Activated gamma-delta T cell treated with anti-CD3 and anti-CD28 coated beads, Interleukin-2, amount 50 U/mL, for 16 hours (primary cell): ENCODE measurements at regions not wholly inside any gene's neighbourhood (a gene's known extent, or its start where the extent isn't known, plus 50 kb on each side); places are given as distances from the start of the nearest gene placed in this dataset.

ENCODE experiments used
- DNase-seq: peaks from one replicate; pipeline ENCODE4 v3.0.0-alpha.2; 2020; ENCODE audit warnings: low read depth

GRCh38 chr14:97210202-97210601 lies 413.0 kb downstream of the VRK1 start:
- DNase-seq: no peak

GRCh38 chr14:97212399-97212798 lies 415.2 kb downstream of the VRK1 start:
- DNase-seq: no peak

DNA sequence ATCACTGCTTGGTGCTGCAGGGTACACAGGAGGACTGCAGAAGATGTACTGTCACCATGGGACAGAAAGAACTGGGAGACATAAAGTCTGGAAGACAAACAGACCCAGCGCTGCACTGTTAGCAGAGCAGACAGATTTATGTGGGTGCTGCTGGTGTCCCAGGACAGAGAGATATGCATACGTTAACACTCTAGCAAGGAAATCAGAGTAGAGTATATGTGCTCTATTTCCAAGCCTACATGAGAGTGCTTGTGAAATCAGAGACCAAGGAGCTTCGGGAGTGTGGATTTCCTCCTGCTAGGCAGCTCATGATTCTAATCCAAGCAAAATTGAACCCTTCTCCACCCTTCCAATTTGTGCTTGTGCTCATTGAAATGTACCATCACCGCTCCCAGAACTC lies 416.5 kb downstream of the VRK1 start:
- no peak for DNase-seq

DNA sequence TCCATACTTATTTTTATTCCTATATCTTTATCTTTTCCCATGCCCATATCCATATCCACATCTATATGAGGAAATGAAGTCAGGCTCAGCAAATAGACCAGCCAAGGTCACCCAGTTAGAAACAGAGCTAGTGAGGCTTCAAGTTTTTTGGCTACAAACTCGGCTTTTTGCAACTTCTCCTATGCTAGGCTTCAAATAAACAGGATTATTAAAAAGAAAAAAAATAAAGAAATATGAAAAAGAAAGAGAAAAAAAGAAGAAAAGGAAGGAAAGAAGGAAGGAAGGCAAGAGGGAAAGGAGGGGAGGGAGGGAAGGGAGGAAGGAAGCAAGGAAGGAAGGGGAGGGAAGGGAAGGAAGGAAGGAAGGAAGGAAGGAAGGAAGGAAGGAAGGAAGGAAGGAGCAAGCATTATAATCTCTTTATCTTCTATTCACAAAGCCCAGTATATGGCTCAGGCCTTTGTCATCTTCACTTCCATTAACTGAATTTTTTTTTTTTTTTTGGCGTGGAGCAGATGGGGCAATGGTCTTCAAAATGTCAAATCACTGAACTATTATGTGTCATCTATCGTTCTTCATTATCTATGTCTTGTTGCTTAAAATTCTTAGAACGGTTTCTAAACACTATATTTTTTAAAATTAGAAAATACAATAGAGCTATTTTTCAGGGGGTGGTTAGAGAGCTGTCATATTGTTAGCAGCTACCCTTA lies 418.2 kb downstream of the VRK1 start:
- DNase-seq: no peak

GRCh38 chr14:97217111-97217885 lies 420.1 kb downstream of the VRK1 start:
- no peak for DNase-seq

DNA sequence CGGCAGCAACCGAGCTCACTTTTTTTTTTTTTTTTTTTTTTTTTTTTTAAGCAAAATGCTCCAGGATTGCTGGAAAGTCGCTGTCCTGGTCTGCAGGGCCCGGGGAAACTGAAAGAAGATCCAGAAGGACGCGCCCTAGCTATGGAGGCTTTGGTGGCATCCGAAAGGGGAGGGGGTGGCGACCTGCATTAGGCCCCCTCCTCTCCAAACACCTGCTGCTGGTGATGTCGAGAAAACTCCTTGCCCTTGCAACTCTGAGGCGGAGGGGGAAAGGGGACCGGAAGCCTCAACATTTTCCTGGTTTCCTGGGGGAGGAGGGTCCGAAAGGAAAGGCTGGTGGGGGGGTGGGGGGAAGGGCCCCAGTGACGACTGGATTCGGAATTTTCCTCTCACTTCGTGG lies 421.1 kb downstream of the VRK1 start:
- DNase-seq: no peak

- peak; percentile 2 for DNase-seq
Measured at GRCh38 chr14:97218691-97219430, 421.7 kb downstream of the VRK1 start.

DNA sequence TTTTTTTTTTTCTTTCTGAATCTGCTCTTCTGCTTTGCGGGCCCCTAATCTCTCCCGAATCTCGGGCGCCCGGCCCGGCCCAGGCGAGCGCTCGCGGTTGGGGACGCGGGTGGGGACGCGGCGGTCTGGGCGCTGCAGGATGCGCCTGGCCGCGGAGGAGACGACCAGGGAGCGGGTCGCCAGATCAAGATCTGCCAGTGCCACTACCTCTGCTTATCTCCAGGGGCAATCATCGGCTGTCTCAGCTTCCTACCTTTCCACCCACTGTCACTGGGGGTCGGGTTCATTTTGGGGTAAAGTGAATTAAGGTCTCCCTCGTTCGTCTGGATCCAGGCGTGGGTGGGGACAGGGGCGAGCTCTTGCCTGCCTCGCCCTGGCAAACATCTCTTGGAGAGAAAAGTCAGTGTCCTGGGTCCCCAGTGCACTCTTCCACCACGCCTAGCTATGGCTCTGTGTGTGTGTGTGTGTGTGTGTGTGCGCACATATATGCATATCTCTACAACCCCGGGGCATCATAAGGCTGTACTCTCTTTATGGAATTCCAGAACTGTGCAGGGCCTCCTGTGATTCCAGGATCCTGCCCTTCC lies 422.3 kb downstream of the VRK1 start:
- no peak for DNase-seq

GRCh38 chr14:97221572-97222285 lies 424.5 kb downstream of the VRK1 start:
- no peak for DNase-seq

GRCh38 chr14:97224016-97224415 lies 426.8 kb downstream of the VRK1 start:
- no peak for DNase-seq

GRCh38 chr14:97230051-97230450 lies 432.9 kb downstream of the VRK1 start:
- DNase-seq: no peak

DNA sequence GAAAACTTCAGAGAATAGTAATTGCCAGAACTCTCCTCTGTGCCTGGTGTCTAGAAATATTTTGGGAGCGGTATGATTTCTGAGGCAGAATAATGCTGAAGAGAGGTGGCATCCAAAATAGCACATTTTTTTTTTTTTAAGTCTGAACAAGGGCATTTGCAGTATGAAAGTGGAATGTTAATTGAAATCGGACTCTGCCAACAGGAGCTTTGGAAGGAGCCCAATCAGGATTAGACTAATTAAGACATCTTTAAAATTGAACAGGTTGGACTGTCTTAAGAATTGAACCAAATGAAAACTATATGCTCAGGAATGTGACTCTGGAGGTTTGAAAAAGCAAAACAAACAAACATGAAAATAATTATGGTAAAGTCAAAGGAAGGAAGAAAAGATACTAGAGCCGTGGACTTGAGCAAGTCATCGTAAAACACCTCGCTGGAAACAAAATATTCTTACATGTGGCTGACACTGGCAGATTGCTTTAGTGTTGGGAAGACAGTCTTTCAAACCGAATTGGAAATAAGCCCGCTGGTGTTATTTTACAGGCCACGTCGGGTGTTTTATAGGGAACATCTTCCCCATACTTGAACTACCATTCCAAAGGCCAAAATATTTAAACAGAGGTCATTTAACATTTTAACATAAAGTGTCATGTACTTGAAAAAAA lies 436.3 kb downstream of the VRK1 start:
- DNase-seq: no peak

- DNase-seq: no peak
Measured at GRCh38 chr14:97246648-97247047, 449.5 kb downstream of the VRK1 start.

- DNase-seq: no peak
Measured at GRCh38 chr14:97248973-97249372, 451.8 kb downstream of the VRK1 start.

DNA sequence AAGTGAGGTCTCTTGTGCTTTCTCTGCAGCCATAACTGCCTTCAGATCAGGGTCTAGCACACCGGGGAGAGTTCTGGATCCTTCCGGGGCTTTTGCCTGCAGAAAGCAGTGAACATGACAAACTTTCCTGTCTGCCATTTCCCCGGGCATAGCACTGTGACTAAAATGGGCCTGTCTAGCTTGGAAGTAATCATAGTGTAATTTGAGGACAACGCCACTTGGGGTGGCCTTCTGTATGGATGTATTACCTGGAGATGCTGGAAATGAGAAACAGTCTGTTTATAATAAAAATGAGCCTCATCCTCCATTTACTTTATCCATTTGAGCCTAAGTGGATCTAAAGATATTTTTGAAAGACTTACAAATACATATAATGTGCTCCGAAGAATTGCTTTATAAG lies 453.7 kb downstream of the VRK1 start:
- DNase-seq: no peak

- DNase-seq: no peak
Measured at GRCh38 chr14:97251491-97252155, 454.4 kb downstream of the VRK1 start.

- no peak for DNase-seq
Measured at GRCh38 chr14:97253756-97254155, 456.6 kb downstream of the VRK1 start.

- DNase-seq: no peak
Measured at GRCh38 chr14:97262336-97262735, 465.2 kb downstream of the VRK1 start.

- DNase-seq: no peak
Measured at GRCh38 chr14:97264516-97265230, 467.5 kb downstream of the VRK1 start.

- no peak for DNase-seq
Measured at GRCh38 chr14:97266653-97267052, 469.5 kb downstream of the VRK1 start.
